Fibroblast of skin of back (primary cell): ENCODE measurements at regions not wholly inside any gene's neighbourhood (a gene's known extent, or its start where the extent isn't known, plus 50 kb on each side); places are given as distances from the start of the nearest gene placed in this dataset.
"Not testable (repeated sequence)": the region's sequence is repeated elsewhere in the genome, so short reads cannot be mapped to it uniquely, and the experiment has no call there.

Source experiments
- DNase-seq: peaks from one replicate; pipeline ENCODE4 v3.0.0-alpha.2; 2013

- DNase-seq: no peak
These were observed 204.6 kb upstream of the TSC22D1 start for GRCh38 chr13:44780591-44781280.

- DNase-seq: no peak
These were observed 202.8 kb upstream of the TSC22D1 start for GRCh38 chr13:44778761-44779484.

- not testable (repeated sequence) for DNase-seq
These were observed 199.2 kb upstream of the TSC22D1 start for GRCh38 chr13:44775290-44775689.

DNA sequence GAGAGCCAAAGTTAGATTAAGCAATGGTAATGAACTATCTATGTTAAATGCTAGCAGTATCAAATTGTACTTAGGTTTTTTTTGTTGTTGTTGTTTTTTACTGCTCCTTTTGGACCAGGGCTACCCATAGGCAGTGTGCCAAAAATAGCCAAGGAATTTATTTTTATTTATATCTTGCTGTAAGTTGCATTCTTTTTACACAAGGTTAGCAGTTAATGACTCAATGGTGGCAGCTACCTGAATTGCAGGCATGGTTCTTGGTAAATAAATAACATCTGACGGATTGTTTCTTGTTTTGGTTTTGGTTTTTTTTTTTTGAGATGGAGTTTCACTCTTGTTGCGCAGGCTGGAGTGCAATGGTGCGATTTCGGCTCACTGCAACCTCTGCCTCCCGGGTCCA, 194.8 kb upstream of the TSC22D1 start:
- DNase-seq: no peak

DNA sequence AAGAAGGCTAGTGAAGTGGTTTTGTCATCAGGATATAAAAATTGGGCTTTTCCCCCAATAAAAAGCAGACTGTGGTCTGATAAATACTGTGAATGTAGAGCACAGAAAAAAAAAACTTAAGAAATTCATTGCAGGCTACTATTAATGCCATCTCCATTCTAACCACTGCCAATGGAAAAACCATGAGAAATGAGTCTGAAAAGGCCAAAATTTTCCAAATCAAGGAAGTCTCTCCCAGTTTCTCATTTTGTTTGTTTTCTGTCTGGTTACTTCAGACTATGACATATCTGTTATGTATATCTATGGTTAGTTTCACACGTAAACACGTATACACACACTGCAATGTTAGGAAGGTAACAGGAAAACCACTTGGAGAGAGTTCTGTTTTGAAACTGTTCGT, 193.6 kb upstream of the TSC22D1 start:
- DNase-seq: no peak

DNA sequence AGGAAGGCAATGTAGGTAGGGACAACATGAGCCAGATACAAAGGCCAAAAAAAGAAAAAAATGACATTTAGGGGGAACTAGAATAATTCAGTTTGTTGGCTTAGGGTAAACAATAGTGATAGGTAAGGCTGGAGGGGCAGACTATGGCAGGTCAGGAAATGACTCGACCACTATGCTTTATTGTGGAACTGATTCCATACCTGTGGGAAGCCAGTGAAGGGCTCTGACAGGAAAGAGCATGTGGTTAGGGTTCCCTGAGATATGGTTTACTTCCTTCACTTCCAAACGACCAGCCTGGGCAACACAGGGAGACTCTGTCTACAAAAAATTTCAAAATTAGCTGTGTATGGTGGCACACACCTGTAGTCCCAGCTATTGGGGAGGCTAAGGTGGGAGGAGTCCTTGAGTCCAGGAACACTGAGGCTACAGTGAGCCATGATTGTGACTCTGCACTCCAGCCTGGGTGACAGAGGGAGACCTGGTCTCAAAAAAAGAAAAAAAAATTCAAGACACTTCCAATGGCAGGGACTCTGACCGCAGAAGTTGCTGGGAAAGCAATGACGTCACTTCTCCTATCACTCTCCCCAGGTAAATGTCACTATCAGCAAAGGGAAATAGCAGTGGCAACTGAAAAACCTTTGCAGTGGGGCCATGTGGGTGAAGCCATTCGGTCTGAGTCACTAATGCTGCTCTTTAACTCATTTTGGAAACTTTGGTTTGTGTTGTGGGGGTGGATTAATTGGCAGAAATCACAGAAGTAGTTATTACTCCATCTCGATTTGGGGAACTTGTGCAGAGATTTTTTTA, 192.8 kb upstream of the TSC22D1 start:
- DNase-seq: no peak

GRCh38 chr13:44768239-44768638, 192.1 kb upstream of the TSC22D1 start:
- DNase-seq: no peak

DNA sequence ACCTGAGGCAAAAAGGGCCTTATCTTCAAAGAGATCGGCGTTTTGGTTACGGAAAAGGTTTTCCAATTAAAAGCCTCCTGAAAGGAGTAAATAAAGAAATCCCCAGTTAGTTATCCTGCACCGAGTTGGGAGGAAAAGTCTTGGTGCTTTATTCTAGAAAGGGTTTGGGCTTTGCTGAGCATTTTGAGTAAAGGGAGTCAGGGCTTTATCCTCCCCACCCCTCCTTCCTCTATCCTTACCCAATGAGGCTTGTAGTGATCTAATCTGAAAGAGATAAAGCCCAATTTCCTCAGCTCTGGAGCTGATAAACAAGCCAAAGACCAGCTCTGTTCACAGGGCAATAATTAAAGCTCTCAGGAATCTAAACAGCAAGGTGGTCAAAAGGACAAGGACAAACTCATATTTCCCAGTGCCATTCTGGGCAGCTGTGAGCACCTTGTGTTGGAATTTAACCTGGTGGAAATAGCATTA, 188.9 kb upstream of the TSC22D1 start:
- no peak for DNase-seq

- DNase-seq: no peak
These were observed 188.2 kb upstream of the TSC22D1 start for GRCh38 chr13:44764302-44764692.

- DNase-seq: no peak
These were observed 187.6 kb upstream of the TSC22D1 start for GRCh38 chr13:44763615-44764301.

- no peak for DNase-seq
These were observed 186.8 kb upstream of the TSC22D1 start for GRCh38 chr13:44762911-44763310.

DNA sequence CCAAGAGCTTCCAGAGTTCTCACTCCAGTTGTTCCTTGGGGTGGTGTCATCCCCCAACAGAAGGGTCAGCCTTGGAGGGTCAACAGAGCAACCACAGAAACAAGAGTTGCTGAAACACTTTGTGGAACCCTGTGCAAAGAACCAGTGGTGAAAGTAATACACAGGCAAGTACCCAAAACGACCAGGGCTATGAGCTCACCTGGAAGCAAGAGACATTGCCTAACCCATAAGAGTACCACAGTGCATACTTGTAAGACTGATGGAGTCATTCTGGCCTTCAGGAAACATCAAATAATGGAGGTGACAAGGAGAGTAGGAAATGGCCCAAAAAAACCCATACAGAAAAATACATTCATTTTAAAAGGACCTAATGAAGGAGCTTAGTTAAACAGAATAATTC, 184.3 kb upstream of the TSC22D1 start:
- DNase-seq: no peak

- DNase-seq: no peak
These were observed 183.5 kb upstream of the TSC22D1 start for GRCh38 chr13:44759384-44760360.

- DNase-seq: peak; percentile 89
These were observed 182.7 kb upstream of the TSC22D1 start for GRCh38 chr13:44758630-44759383.

DNA sequence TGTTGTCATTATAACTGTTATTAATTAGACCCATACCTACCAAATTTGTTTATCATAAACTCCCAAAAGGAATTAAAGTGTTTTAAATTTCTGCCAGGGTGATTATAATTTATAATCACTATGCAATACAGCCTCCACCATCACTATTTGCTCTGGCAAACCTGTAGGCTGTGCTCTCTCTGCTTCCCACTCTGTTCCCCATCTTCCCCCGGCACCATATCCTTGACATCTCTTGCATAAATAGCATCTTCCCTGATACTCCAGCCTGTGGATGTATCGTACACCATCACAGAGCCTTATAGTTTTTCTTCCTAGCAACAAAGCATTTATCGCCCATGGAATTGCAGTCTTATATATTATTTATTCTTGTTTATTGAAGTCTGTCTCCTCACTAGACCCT, 181.5 kb upstream of the TSC22D1 start:
- no peak for DNase-seq

DNA sequence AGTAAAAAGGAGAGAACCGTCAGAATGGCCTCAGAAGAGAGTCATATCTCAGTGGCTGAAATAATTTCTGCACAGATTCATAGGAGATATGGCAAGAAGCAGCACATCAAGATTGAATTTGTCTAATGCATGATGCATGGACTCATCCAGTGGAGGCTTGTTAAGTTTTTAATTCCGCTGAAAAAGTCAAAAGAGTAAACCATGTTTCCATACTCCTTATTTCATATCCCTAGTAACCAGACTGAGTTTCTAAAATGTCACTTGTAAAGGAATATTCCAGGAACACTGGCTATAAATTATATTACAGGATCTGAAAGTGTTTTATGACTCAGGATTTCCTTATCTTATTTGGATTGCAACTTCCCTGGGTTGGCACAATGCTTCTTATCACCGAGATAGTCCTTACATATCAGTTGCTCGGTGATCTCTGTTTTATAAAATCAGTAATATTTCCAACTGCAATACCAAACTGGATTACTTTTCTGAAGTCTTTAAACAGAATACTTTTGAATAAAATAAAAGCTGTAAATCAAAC, 180.2 kb upstream of the TSC22D1 start:
- DNase-seq: no peak

DNA sequence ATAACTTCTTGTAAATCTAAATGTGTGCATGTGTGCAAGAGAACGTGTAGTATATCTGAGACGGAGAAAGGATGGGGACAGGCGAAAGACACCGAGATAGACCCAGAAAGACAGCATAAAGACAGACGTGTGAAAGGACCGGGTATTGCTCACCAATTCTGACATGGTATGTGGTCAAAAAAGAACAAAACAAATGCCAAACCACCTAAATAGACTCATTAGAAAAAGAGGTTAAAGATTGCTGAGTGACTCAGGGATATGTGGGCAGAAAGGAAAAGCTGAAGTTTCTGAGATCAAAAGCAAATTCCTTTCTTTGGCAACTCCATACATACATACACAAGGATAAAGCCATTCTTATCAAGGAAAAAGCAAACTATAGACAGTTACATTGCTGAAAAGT, 179.7 kb upstream of the TSC22D1 start:
- peak; percentile 23 for DNase-seq

DNA sequence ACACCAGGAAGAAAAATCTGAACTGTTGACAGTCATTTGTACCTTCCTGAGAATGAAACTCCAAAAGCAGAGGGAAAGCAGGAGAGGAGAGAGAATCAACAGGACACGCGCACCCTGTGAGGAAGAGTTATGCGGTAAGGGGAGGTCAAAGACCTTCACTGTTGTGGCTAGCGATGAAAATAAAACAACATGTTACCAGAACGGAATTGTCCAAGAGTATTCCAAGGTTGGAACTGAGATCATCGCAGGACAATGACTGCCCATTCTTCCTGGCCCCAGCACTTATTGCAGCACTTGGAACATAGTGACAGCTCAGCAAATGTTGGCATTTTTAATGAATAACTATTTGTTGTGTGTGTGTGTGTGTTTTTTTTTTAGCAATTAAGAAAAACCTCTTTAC, 176.0 kb upstream of the TSC22D1 start:
- no peak for DNase-seq

DNA sequence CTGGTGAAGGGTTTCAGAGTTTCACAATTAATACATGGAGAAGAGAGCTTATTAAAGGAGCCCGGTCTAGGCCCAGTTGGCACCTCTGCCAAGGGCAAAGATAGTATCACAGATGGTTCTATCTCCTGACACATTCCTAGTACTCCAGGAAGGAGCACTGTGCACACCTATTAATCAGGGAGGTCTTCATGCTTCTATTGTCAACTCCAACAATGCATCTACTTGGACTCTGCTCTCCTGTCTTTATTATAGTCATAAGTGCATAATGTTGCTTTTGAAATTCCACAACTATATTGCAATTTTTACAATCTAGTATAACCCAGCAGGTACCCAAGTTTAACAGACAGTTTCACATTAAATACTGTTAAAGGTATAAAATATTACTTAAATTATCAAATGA, 174.5 kb upstream of the TSC22D1 start:
- DNase-seq: no peak

GRCh38 chr13:44749906-44750305, 173.8 kb upstream of the TSC22D1 start:
- no peak for DNase-seq

GRCh38 chr13:44748439-44748838, 172.3 kb upstream of the TSC22D1 start:
- DNase-seq: no peak
